ENCODE measurements at regions not wholly inside any gene's neighbourhood (a gene's known extent, or its start where the extent isn't known, plus 50 kb on each side); places are given as distances from the start of the nearest gene placed in this dataset.

GRCh38 chr13:37453246-37453645 lies 145.3 kb downstream of the POSTN start:
- ChIA-PET POLR2A (no interaction called here), CTCF (ENCODE audit: low intra/inter-chr PET ratio) (no interaction called here)
- H3K4me2 ChIP-seq (ENCODE audit: insufficient read depth, low read length): no peak overlapping the region
- no peaks in the 10 kb centered on the region for H4K20me1 ChIP-seq (replicated peaks; ENCODE audit: control insufficient read depth, insufficient read depth, low read length)
- no peak overlapping the region for H2AFZ ChIP-seq (ENCODE audit: low read depth, low read length)
- no peak for ATAC-seq
- no peak overlapping the region for H3K27ac ChIP-seq (ENCODE audit: extremely low read depth, low read depth, low read length)
- no peaks in the 10 kb centered on the region for H3K79me2 ChIP-seq (ENCODE audit: control insufficient read depth, insufficient read depth, low read length)
- FAIRE-seq: no peak
- H3K27me3 ChIP-seq (ENCODE audit: control insufficient read depth in 2 of 2, insufficient read depth in 2 of 2, low read length in 2 of 2): no peaks in the 10 kb centered on the region
- H3K36me3 ChIP-seq (ENCODE audit: control insufficient read depth, insufficient read depth, low read length): no peaks in the 10 kb centered on the region
- no TSS peak for BruUV-seq (replicated peaks)
- DNase-seq (ENCODE audit: extremely low read depth in 1 of 4, low spot score in 3 of 4): no peak
- no peak for TF ChIP-seq REST (IDR thresholded peaks at IDR 0.05; ENCODE audit: borderline replicate concordance)
- TF ChIP-seq REST (CRISPR knock-in tag; IDR thresholded peaks at IDR 0.05; ENCODE audit: low read depth): no peak
- no peak for TF ChIP-seq ZBTB1 (CRISPR knock-in tag; IDR thresholded peaks at IDR 0.05; ENCODE audit: borderline replicate concordance, low read depth)
- no peak for TF ChIP-seq SOX6 (IDR thresholded peaks at IDR 0.05)
- no peak for TF ChIP-seq FIP1L1 (IDR thresholded peaks at IDR 0.05; ENCODE audit: low read depth, low read length, poor library complexity, severe bottlenecking)
- TF ChIP-seq ZNF57 (CRISPR knock-in tag; IDR thresholded peaks at IDR 0.05): no peak
- TF ChIP-seq ZNF655 (CRISPR knock-in tag; IDR thresholded peaks at IDR 0.05): no peak
- no peak for TF ChIP-seq PHF20 (IDR thresholded peaks at IDR 0.05; ENCODE audit: partially characterized antibody)
- no peak for TF ChIP-seq CBX5 (IDR thresholded peaks at IDR 0.05; ENCODE audit: borderline replicate concordance, low read depth)
- no peak for TF ChIP-seq ZNF699 (CRISPR knock-in tag; IDR thresholded peaks at IDR 0.05; ENCODE audit: insufficient replicate concordance)
- TF ChIP-seq BRCA1 (IDR thresholded peaks at IDR 0.05): no peak
- no peak for TF ChIP-seq BRCA1 (CRISPR knock-in tag; IDR thresholded peaks at IDR 0.05)
- no peak for TF ChIP-seq HDGF (IDR thresholded peaks at IDR 0.05)
- TF ChIP-seq KLF16 (IDR thresholded peaks at IDR 0.05): no peak
- H3K9me1 ChIP-seq (ENCODE audit: control insufficient read depth, insufficient read depth, low read length): no peaks in the 10 kb centered on the region
- in situ Hi-C loops (cut with MboI): no loop called here
- 0% methylated on average over 2 of the region's 2 CpGs for WGBS (ENCODE audit: insufficient coverage, low coverage, missing lambda C conversion rate)
- no peak overlapping the region for H3K9ac ChIP-seq (ENCODE audit: insufficient read depth in 1 of 2, low read depth in 2 of 2, low read length in 2 of 2)
- intact Hi-C loops (cut with micrococcal nuclease): no loop called here
- H3K9me3 ChIP-seq (replicated peaks; ENCODE audit: control insufficient read depth, insufficient read depth, low read depth, low read length): no peaks in the 10 kb centered on the region
- H3K4me3 ChIP-seq: no peak overlapping the region
- no peaks in the 10 kb centered on the region for H3K4me1 ChIP-seq (replicated peaks in 1 of 2; ENCODE audit: control insufficient read depth in 2 of 2, insufficient read depth in 2 of 2, low read length in 2 of 2)
